HFFc6 (cell line): ENCODE measurements at regions not wholly inside any gene's neighbourhood (a gene's known extent, or its start where the extent isn't known, plus 50 kb on each side); places are given as distances from the start of the nearest gene placed in this dataset.

ENCODE experiments used
- DNase-seq: peaks from one replicate; pipeline ENCODE4 v3.0.0-alpha.2; 2018
- H3K27ac Mint-ChIP-seq: 2 replicates; pipeline ENCODE4 v1.8.0; 2020; ENCODE audit warnings: mild to moderate bottlenecking, mixed read lengths
- H3K27me3 Mint-ChIP-seq: 2 replicates; pipeline ENCODE4 v1.8.0; 2021; ENCODE audit warnings: mild to moderate bottlenecking, moderate library complexity, mixed read lengths; ENCODE audit not compliant: insufficient read depth
- H3K36me3 Mint-ChIP-seq: 2 replicates; pipeline ENCODE4 v1.8.0; 2021; ENCODE audit warnings: low read depth, mixed read lengths
- H3K4me1 Mint-ChIP-seq: 2 replicates; pipeline ENCODE4 v1.8.0; 2020; ENCODE audit warnings: low read depth, mixed read lengths
- H3K4me3 Mint-ChIP-seq: 2 replicates; pipeline ENCODE4 v1.8.0; 2020; ENCODE audit warnings: mild to moderate bottlenecking, moderate library complexity, mixed read lengths
- H3K9me3 Mint-ChIP-seq: 2 replicates; pipeline ENCODE4 v1.8.0; 2020; ENCODE audit warnings: mild to moderate bottlenecking, mixed read lengths
- TF ChIP-seq, protein P1 (sequence below): fragments of 200-600 bp; sonication (generic); IDR thresholded peaks from 2 replicates; pipeline ENCODE4 v1.5.0; 2021; ENCODE audit warnings: antibody characterized with exemption, mild to moderate bottlenecking

DNA sequence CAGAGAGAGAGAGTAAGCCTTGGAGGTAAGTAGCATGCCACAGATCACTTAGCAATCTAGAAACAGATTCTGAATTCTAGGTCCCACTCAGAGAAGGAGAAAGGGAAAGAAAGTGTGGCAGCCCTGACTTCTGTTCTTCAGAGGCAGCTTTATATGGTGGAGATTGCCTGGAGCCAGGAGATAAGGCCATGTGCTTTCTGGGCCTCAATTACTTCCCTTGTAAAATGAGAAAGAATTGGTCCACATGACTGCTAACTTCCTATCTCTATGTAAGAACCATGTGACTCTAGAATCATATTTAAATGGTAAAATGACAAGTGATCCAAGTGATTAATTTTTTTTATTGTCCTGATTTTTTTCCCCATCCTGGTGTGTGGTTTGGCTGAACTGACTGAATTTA is 64.1 kb downstream of the HHEX start:
- no peaks in the 10 kb centered on the region for H3K27me3 Mint-ChIP-seq
- H3K9me3 Mint-ChIP-seq: no peaks in the 10 kb centered on the region
- H3K36me3 Mint-ChIP-seq: no peaks in the 10 kb centered on the region
- no peak for DNase-seq
- no peak overlapping the region for H3K27ac Mint-ChIP-seq
- H3K4me1 Mint-ChIP-seq: peaks cover 41% of the 10 kb centered on the region
- TF ChIP-seq, protein P1, sequence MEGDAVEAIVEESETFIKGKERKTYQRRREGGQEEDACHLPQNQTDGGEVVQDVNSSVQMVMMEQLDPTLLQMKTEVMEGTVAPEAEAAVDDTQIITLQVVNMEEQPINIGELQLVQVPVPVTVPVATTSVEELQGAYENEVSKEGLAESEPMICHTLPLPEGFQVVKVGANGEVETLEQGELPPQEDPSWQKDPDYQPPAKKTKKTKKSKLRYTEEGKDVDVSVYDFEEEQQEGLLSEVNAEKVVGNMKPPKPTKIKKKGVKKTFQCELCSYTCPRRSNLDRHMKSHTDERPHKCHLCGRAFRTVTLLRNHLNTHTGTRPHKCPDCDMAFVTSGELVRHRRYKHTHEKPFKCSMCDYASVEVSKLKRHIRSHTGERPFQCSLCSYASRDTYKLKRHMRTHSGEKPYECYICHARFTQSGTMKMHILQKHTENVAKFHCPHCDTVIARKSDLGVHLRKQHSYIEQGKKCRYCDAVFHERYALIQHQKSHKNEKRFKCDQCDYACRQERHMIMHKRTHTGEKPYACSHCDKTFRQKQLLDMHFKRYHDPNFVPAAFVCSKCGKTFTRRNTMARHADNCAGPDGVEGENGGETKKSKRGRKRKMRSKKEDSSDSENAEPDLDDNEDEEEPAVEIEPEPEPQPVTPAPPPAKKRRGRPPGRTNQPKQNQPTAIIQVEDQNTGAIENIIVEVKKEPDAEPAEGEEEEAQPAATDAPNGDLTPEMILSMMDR: no peak
- no peak overlapping the region for H3K4me3 Mint-ChIP-seq

DNA sequence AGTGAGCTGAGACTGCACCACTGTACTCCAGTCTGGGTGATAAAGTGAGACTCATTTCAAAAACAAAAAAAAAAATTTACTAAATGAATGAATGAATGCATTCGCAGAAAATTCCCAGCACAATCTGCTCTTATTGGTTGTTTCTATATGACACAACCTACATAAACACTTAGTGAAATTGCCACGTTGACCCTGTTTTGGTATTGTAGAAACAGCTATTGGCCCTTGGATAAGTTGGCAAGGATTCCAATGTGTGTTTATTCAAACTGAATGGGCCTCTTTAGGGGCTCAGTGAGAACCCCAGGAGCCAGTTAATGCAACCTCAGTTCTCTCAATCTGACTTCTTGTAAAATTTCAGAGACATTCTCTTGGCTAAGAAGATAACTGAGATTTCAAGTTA is 66.0 kb downstream of the HHEX start:
- H3K27ac Mint-ChIP-seq: no peak overlapping the region
- TF ChIP-seq, protein P1: no peak
- H3K36me3 Mint-ChIP-seq: no peaks in the 10 kb centered on the region
- no peaks in the 10 kb centered on the region for H3K9me3 Mint-ChIP-seq
- H3K27me3 Mint-ChIP-seq: no peaks in the 10 kb centered on the region
- no peak for DNase-seq
- no peak overlapping the region for H3K4me3 Mint-ChIP-seq
- peaks cover 41% of the 10 kb centered on the region for H3K4me1 Mint-ChIP-seq

DNA sequence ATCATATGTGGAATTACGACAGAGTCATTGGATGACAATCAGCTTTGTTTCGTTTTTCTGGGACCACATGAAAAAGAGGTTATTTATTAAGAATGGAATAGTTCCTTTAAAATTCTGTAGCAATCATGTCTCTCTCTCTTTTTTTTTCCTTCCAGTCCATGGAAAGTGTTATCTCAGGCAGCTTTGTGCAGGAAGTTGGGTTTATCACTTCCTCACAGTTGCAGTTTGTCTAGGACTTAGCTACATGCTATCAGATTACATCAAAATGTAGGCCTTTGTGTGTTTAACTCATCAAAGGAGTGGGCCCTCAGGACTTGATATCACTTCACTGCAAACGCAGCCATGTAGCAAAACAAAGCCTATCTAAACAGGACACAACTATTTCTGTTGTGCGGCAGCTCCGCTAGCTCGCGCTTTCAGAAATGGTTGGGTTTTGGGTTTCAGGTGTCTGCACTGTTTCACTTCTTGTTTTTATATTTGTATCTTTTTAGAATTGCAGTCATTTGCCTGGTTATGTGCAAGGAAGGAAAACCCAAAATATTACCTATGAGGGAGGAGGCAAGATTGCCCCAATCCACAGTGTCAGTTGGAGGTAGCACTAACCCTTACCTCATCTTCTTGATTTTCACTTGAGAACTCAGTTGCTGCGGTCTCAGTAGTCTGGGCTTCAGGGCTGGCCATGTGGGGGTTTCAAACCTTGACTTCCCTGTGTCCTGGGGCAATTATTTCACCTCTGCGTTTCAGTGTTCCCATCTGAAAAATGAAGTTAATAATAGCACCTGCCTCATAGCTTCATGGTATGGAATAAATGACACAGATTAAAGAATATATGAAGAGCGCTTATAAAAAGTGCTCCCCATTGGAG is 66.7 kb downstream of the HHEX start:
- DNase-seq: no peak
- Mint-ChIP-seq H3K27me3 (no peaks in the 10 kb centered on the region), H3K4me3 (no peak overlapping the region; the same call in 1 of the 2 replicates), H3K4me1 (peaks cover 41% of the 10 kb centered on the region), H3K36me3 (no peaks in the 10 kb centered on the region), H3K27ac (peak overlapping the region; percentile 25; the same call in 1 of the 2 replicates), H3K9me3 (no peaks in the 10 kb centered on the region)
- TF ChIP-seq, protein P1: no peak

DNA sequence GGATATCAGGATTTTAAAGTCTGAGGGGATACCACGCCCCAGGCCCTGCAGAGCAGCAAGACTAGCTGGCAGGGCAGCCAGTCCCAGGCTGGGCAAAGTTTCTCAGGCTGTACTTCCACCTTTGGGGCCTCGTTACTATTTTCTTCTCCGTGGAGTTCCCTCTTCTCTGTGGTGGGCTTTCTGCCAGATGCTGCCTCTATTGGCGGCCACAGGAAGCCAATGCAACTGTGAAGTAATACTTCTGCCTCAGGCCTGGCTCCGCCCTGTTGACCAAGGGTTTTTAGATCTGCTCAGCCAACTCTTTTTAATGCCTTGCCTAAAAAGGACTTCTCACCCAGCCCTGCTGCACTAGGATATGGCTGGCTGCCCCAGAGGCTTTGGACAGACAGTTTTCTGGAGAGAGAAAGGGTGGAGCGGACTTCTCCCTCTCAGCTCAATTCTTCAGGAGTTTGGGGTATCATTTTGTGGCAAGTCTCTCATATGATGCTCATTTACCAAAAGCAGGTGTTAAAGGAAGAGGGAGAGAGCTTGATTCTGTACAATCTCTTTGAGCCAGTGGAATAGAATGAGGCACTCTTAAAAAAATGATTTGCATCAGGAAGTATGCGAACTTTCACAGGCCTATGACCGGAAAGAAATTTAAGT is 67.4 kb downstream of the HHEX start:
- TF ChIP-seq, protein P1: peak; percentile 35; the same call in 1 of the 2 replicates
- no peaks in the 10 kb centered on the region for H3K9me3 Mint-ChIP-seq
- H3K36me3 Mint-ChIP-seq: no peaks in the 10 kb centered on the region
- H3K4me3 Mint-ChIP-seq: peak overlapping the region; percentile 29; the same call in 1 of the 2 replicates
- H3K27ac Mint-ChIP-seq: peak overlapping the region; percentile 25
- peaks cover 44% of the 10 kb centered on the region for H3K4me1 Mint-ChIP-seq
- DNase-seq: peak; percentile 72
- no peaks in the 10 kb centered on the region for H3K27me3 Mint-ChIP-seq

DNA sequence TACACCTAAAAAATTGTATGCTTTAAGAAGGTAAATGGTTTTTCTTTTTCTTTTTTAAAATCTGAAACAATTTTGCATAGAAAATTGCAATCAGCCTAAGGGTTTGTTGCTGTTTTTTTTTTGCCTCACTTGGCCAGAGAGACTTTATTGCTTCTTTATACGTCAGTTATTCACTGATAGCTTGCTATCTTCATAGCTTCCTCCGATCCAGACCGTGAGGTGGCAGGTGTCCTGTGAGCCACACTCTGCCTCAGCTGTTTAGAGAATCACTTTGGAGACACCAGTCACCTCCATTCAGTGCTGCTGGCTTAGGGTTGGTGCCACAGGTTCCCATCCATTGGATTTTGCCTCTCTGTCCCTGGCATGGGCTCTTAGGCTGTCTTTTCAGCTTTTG is 68.0 kb downstream of the HHEX start:
- TF ChIP-seq, protein P1: no peak
- Mint-ChIP-seq H3K4me1 (peaks cover 45% of the 10 kb centered on the region), H3K4me3 (no peak overlapping the region), H3K27me3 (no peaks in the 10 kb centered on the region), H3K9me3 (no peaks in the 10 kb centered on the region), H3K36me3 (no peaks in the 10 kb centered on the region), H3K27ac (no peak overlapping the region)
- no peak for DNase-seq
